ENCODE measurements at regions not wholly inside any gene's neighbourhood (a gene's known extent, or its start where the extent isn't known, plus 50 kb on each side); places are given as distances from the start of the nearest gene placed in this dataset.

DNA sequence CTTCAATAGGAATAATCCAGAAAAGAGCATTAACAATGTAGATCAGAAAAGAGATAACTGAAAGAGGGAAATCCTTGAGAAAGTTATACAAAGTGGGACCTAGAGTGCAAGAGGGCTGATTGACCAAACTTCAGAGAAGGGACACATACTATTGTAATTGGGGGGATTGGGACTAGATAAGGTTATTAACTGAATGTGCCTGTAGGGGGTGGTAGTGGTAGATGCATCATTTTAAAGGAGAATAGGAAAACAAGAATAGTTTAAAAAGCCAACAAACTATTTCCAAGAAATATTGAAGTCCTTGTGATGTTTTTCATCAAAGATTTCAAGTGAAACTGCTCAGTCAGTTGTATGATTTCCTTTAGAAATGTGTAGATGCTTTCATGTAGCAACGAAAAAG lies 468.5 kb downstream of the TAF11L14 start:
- no peak for FAIRE-seq
- TF ChIP-seq ESRRB (CRISPR knock-in tag; IDR thresholded peaks at IDR 0.05; ENCODE audit: borderline replicate concordance) (no peak), BDP1 (IDR thresholded peaks at IDR 0.05; ENCODE audit: insufficient read depth, insufficient read length) (no peak), NCOR1 (IDR thresholded peaks at IDR 0.05) (no peak), ZNF140 (CRISPR knock-in tag; IDR thresholded peaks at IDR 0.05) (no peak), MTA1 (IDR thresholded peaks at IDR 0.05; ENCODE audit: borderline replicate concordance) (no peak), DDX20 (tag; IDR thresholded peaks at IDR 0.05; ENCODE audit: low read depth) (no peak), PTBP1 (IDR thresholded peaks at IDR 0.05; ENCODE audit: low read depth, low read length) (no peak), NFE2L1 (tag; IDR thresholded peaks at IDR 0.05; ENCODE audit: borderline replicate concordance, low read depth) (no peak)
- TF ChIP-seq, protein P1, sequence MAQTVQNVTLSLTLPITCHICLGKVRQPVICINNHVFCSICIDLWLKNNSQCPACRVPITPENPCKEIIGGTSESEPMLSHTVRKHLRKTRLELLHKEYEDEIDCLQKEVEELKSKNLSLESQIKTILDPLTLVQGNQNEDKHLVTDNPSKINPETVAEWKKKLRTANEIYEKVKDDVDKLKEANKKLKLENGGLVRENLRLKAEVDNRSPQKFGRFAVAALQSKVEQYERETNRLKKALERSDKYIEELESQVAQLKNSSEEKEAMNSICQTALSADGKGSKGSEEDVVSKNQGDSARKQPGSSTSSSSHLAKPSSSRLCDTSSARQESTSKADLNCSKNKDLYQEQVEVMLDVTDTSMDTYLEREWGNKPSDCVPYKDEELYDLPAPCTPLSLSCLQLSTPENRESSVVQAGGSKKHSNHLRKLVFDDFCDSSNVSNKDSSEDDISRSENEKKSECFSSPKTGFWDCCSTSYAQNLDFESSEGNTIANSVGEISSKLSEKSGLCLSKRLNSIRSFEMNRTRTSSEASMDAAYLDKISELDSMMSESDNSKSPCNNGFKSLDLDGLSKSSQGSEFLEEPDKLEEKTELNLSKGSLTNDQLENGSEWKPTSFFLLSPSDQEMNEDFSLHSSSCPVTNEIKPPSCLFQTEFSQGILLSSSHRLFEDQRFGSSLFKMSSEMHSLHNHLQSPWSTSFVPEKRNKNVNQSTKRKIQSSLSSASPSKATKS (CRISPR knock-in tag; IDR thresholded peaks at IDR 0.05): no peak

More for the DNA sequence above, 468.5 kb downstream of the TAF11L14 start:
- Histone ChIP-seq H4K20me1 (replicated peaks; ENCODE audit: control insufficient read depth, insufficient read depth, low read length) (no peaks in the 10 kb centered on the region), H3K27ac (ENCODE audit: extremely low read depth, low read depth, low read length) (no peak overlapping the region), H3K9me1 (ENCODE audit: control insufficient read depth, insufficient read depth, low read length) (no peaks in the 10 kb centered on the region), H3K4me2 (ENCODE audit: insufficient read depth, low read length) (no peak overlapping the region), H3K9me3 (replicated peaks; ENCODE audit: control insufficient read depth, insufficient read depth, low read depth, low read length) (peaks cover 3% of the 10 kb centered on the region; the same call in 1 of the 2 replicates), H3K36me3 (ENCODE audit: control insufficient read depth, insufficient read depth, low read length) (no peaks in the 10 kb centered on the region), H2AFZ (ENCODE audit: low read depth, low read length) (no peak overlapping the region), H3K9ac (ENCODE audit: insufficient read depth in 1 of 2, low read depth in 2 of 2, low read length in 2 of 2) (no peak overlapping the region), H3K27me3 (ENCODE audit: control insufficient read depth in 2 of 2, insufficient read depth in 2 of 2, low read length in 2 of 2) (no peaks in the 10 kb centered on the region), H3K4me3 (no peak overlapping the region), H3K79me2 (ENCODE audit: control insufficient read depth, insufficient read depth, low read length) (no peaks in the 10 kb centered on the region), H3K4me1 (replicated peaks in 1 of 2; ENCODE audit: control insufficient read depth in 2 of 2, insufficient read depth in 2 of 2, low read length in 2 of 2) (no peaks in the 10 kb centered on the region)
- intact Hi-C loops (cut with micrococcal nuclease) (no loop called here), in situ Hi-C loops (cut with MboI) (no loop called here)
- CTCF ChIA-PET (ENCODE audit: low intra/inter-chr PET ratio): no interaction called here
- ATAC-seq (no peak), DNase-seq (ENCODE audit: extremely low read depth in 1 of 4, low spot score in 3 of 4) (peak in 1 of 4 experiments; percentile 11)
- BruUV-seq (replicated peaks): no TSS peak
- 0% methylated on average over 1 of the region's 1 CpG for WGBS (ENCODE audit: insufficient coverage, low coverage, missing lambda C conversion rate)
- POLR2A ChIA-PET: no interaction called here
